AG04449 (cell line): ENCODE measurements at regions not wholly inside any gene's neighbourhood (a gene's known extent, or its start where the extent isn't known, plus 50 kb on each side); places are given as distances from the start of the nearest gene placed in this dataset.

Experiments
- CTCF ChIA-PET: fragments of 350-600 bp; formaldehyde crosslinking; extraction: SDS; loops from one replicate; lab custom pipeline; 2021; ENCODE audit warnings: antibody characterized with exemption; lab: Yijun Ruan, JAX
- POLR2A ChIA-PET: fragments of 400-600, 350-600 bp; formaldehyde crosslinking; extraction: SDS; loops from one replicate; lab custom pipeline; 2020; ENCODE audit warnings: antibody characterized with exemption, inconsistent platforms; lab: Yijun Ruan, JAX
- DNase-seq: peaks from one replicate; pipeline ENCODE4 v3.0.0-alpha.2; 2010; ENCODE audit warnings: low read depth, low spot score
- H3K4me3 ChIP-seq: 2 replicates; pipeline ENCODE4 v1.5.1; 2011; ENCODE audit warnings: low read depth, mild to moderate bottlenecking, control low read depth, low read length
- TF ChIP-seq, protein P1 (sequence below): IDR thresholded peaks from one replicate; pipeline ENCODE4 v1.5.1; 2011; ENCODE audit warnings: mild to moderate bottlenecking, moderate library complexity, low read length, control low read depth, inconsistent platforms; ENCODE audit not compliant: insufficient read depth; ENCODE audit errors: missing control alignments

GRCh38 chr18:6625481-6625880 is 104.0 kb upstream of the ARHGAP28 start:
- H3K4me3 ChIP-seq, result no peak overlapping the region
- CTCF ChIA-PET, result interaction anchor here (1.4 kb wide), 1 partner anchor 260 kb away, joined by 4 read pairs; no protein-coding TSS in a partner anchor
- DNase-seq, result no peak
- TF ChIP-seq, protein P1, sequence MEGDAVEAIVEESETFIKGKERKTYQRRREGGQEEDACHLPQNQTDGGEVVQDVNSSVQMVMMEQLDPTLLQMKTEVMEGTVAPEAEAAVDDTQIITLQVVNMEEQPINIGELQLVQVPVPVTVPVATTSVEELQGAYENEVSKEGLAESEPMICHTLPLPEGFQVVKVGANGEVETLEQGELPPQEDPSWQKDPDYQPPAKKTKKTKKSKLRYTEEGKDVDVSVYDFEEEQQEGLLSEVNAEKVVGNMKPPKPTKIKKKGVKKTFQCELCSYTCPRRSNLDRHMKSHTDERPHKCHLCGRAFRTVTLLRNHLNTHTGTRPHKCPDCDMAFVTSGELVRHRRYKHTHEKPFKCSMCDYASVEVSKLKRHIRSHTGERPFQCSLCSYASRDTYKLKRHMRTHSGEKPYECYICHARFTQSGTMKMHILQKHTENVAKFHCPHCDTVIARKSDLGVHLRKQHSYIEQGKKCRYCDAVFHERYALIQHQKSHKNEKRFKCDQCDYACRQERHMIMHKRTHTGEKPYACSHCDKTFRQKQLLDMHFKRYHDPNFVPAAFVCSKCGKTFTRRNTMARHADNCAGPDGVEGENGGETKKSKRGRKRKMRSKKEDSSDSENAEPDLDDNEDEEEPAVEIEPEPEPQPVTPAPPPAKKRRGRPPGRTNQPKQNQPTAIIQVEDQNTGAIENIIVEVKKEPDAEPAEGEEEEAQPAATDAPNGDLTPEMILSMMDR, result no peak
- POLR2A ChIA-PET, result no interaction called here

- TF ChIP-seq, protein P1, result no peak
- H3K4me3 ChIP-seq, result no peak overlapping the region
- ChIA-PET POLR2A (no interaction called here), CTCF (no interaction called here)
- no peak for DNase-seq
Observed at GRCh38 chr18:6626457-6626856, 103.1 kb upstream of the ARHGAP28 start.

- no peak overlapping the region for H3K4me3 ChIP-seq
- ChIA-PET CTCF (no interaction called here), POLR2A (no interaction called here)
- DNase-seq, result no peak
- TF ChIP-seq, protein P1, result no peak
Observed at GRCh38 chr18:6627645-6628044, 101.9 kb upstream of the ARHGAP28 start.

- DNase-seq, result no peak
- TF ChIP-seq, protein P1, result no peak
- ChIA-PET POLR2A (no interaction called here), CTCF (no interaction called here)
- H3K4me3 ChIP-seq, result no peak overlapping the region
Observed at GRCh38 chr18:6628187-6628586, 101.3 kb upstream of the ARHGAP28 start.

GRCh38 chr18:6629635-6630140 is 99.8 kb upstream of the ARHGAP28 start:
- CTCF ChIA-PET, result no interaction called here
- TF ChIP-seq, protein P1, result no peak
- no peak for DNase-seq
- POLR2A ChIA-PET, result interaction anchor here (0.5 kb wide), 1 partner anchor 19 kb away, joined by 3 read pairs; no protein-coding TSS in a partner anchor
- H3K4me3 ChIP-seq, result no peak overlapping the region

- CTCF ChIA-PET, result no interaction called here
- POLR2A ChIA-PET, result no interaction called here
- DNase-seq, result no peak
- TF ChIP-seq, protein P1, result no peak
- H3K4me3 ChIP-seq, result no peak overlapping the region
Observed at GRCh38 chr18:6633310-6633709, 96.2 kb upstream of the ARHGAP28 start.
